Progenitor cell of endocrine pancreas (in vitro differentiated cells): ENCODE measurements at regions not wholly inside any gene's neighbourhood (a gene's known extent, or its start where the extent isn't known, plus 50 kb on each side); places are given as distances from the start of the nearest gene placed in this dataset.

Experiments
- DNase-seq: peaks from one replicate; pipeline ENCODE4 v3.0.0; 2021; ENCODE audit warnings: low spot score; ENCODE audit not compliant: unreplicated experiment
- H3K27ac Mint-ChIP-seq: 2 replicates; pipeline ENCODE4 v1.8.0; 2021; ENCODE audit warnings: mild to moderate bottlenecking, moderate library complexity, mixed read lengths
- H3K27me3 Mint-ChIP-seq: 2 replicates; pipeline ENCODE4 v1.8.0; 2021; ENCODE audit warnings: mixed read lengths
- H3K36me3 Mint-ChIP-seq: 2 replicates; pipeline ENCODE4 v1.8.0; 2022; ENCODE audit warnings: mixed read lengths; ENCODE audit not compliant: insufficient read depth
- H3K4me1 Mint-ChIP-seq: 2 replicates; pipeline ENCODE4 v1.8.0; 2021; ENCODE audit warnings: low read depth, mixed read lengths
- H3K4me3 Mint-ChIP-seq: 2 replicates; pipeline ENCODE4 v1.8.0; 2021; ENCODE audit warnings: low read depth, mild to moderate bottlenecking, moderate library complexity, mixed read lengths
- H3K9me3 Mint-ChIP-seq: 2 replicates; pipeline ENCODE4 v1.8.0; 2021; ENCODE audit warnings: low read depth, mixed read lengths
- CTCF ChIP-seq: fragments of 200-600 bp; sonication (generic); IDR thresholded peaks from one replicate; pipeline ENCODE4 v1.5.0; 2021; ENCODE audit warnings: antibody characterized with exemption, mild to moderate bottlenecking; ENCODE audit not compliant: unreplicated experiment

- Mint-ChIP-seq H3K27me3 (no peaks in the 10 kb centered on the region), H3K36me3 (no peaks in the 10 kb centered on the region), H3K4me1 (peaks cover 5% of the 10 kb centered on the region), H3K27ac (no peak overlapping the region), H3K9me3 (peaks cover 4% of the 10 kb centered on the region), H3K4me3 (no peak overlapping the region)
- no peak for TF ChIP-seq CTCF
- DNase-seq = no peak
Measured at GRCh38 chr5:23235246-23235645, 272.2 kb upstream of the PRDM9 start.

- Mint-ChIP-seq H3K27me3 (no peaks in the 10 kb centered on the region), H3K27ac (no peak overlapping the region), H3K4me3 (no peak overlapping the region), H3K36me3 (no peaks in the 10 kb centered on the region), H3K4me1 (peaks cover 5% of the 10 kb centered on the region), H3K9me3 (peaks cover 4% of the 10 kb centered on the region)
- TF ChIP-seq CTCF = no peak
- no peak for DNase-seq
Measured at GRCh38 chr5:23234197-23234596, 273.2 kb upstream of the PRDM9 start.

- no peaks in the 10 kb centered on the region for H3K4me1 Mint-ChIP-seq
- TF ChIP-seq CTCF = no peak
- no peaks in the 10 kb centered on the region for H3K27me3 Mint-ChIP-seq
- no peak overlapping the region for H3K4me3 Mint-ChIP-seq
- H3K36me3 Mint-ChIP-seq = no peaks in the 10 kb centered on the region
- peaks cover 3% of the 10 kb centered on the region for H3K9me3 Mint-ChIP-seq
- no peak overlapping the region for H3K27ac Mint-ChIP-seq
- DNase-seq = no peak
Measured at GRCh38 chr5:23223846-23224245, 283.6 kb upstream of the PRDM9 start.

GRCh38 chr5:23221831-23222230 lies 285.6 kb upstream of the PRDM9 start:
- Mint-ChIP-seq H3K27me3 (no peaks in the 10 kb centered on the region), H3K27ac (no peak overlapping the region), H3K36me3 (no peaks in the 10 kb centered on the region)

GRCh38 chr5:23217159-23217558 lies 290.2 kb upstream of the PRDM9 start:
- Mint-ChIP-seq H3K36me3 (no peaks in the 10 kb centered on the region), H3K27ac (no peak overlapping the region), H3K9me3 (no peaks in the 10 kb centered on the region), H3K4me3 (no peak overlapping the region), H3K27me3 (no peaks in the 10 kb centered on the region), H3K4me1 (no peaks in the 10 kb centered on the region)
- TF ChIP-seq CTCF = no peak
- DNase-seq = no peak

More at GRCh38 chr5:23221831-23222230, 285.6 kb upstream of the PRDM9 start:
- no peak for DNase-seq
- H3K9me3 Mint-ChIP-seq = peaks cover 3% of the 10 kb centered on the region
- H3K4me1 Mint-ChIP-seq = no peaks in the 10 kb centered on the region
- no peak overlapping the region for H3K4me3 Mint-ChIP-seq
- no peak for TF ChIP-seq CTCF
